GM21717 (cell line): ENCODE measurements at regions not wholly inside any gene's neighbourhood (a gene's known extent, or its start where the extent isn't known, plus 50 kb on each side); places are given as distances from the start of the nearest gene placed in this dataset.
"Not testable (repeated sequence)": the region's sequence is repeated elsewhere in the genome, so short reads cannot be mapped to it uniquely, and the experiment has no call there.

Experiments used
- ATAC-seq: cut with Tn5 transposase; IDR thresholded peaks from one replicate; pipeline ENCODE4 v1.9.1; 2021; ENCODE audit warnings: mild to moderate bottlenecking, moderate library complexity; ENCODE audit not compliant: unreplicated experiment

DNA sequence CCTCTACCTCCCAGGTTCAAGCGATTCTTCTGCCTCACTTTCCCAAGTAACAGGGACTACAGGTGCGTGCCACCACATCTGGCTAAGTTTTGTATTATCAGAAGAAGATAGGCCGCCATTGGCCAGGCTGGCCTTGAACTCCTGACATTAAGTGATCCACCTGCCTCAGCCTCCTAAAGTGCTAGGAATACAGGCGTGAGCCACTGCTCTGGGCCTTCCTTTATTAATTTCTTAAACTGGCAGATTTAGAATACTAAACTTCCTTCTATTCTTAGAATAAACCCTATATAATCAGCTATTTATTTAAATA, 86.6 kb downstream of the HFE start:
- no peak for ATAC-seq

DNA sequence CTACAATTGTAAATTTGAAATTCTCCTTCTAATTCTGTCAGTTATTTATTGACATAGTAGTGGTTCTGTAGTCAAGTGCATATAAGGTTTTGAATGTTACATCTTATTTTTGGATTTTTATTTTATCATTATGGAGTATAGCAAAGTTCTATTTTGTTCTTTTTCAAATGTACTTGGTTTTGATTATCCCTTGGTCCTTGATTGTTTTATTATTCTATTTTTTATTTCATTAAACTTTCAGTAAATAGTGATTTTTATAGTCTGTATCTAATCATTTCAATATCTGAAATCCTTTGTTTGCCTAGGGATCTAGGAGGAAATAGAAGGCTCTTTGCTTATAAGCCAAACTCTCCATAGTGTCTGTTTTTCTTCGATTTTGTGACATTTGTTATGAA, 87.8 kb downstream of the HFE start:
- ATAC-seq, result no peak

- no peak for ATAC-seq
Measured at GRCh38 chr6:26175428-26176181, 88.4 kb downstream of the HFE start.

GRCh38 chr6:26179675-26180074, 92.4 kb downstream of the HFE start:
- ATAC-seq, result no peak

GRCh38 chr6:26180346-26180745, 93.1 kb downstream of the HFE start:
- no peak for ATAC-seq

DNA sequence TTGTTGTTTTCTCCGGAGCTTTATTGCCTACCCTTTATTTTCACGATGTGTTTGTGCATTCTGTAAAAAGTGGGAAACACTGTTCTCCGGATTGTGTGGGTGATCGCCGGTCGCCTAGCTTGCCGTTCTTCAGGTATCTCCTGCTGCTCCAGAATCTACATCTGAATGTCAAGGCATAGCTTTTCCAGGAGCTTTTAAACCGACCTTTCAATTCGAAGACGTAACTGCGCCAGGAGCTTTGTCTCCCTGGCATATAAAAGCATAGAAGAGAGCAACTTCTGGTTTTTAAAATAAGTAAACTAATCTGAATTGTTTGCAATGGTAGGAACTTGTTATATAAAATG, 96.0 kb downstream of the HFE start:
- no peak for ATAC-seq

GRCh38 chr6:26183581-26184366, 96.5 kb downstream of the HFE start:
- ATAC-seq, result peak; percentile 48

DNA sequence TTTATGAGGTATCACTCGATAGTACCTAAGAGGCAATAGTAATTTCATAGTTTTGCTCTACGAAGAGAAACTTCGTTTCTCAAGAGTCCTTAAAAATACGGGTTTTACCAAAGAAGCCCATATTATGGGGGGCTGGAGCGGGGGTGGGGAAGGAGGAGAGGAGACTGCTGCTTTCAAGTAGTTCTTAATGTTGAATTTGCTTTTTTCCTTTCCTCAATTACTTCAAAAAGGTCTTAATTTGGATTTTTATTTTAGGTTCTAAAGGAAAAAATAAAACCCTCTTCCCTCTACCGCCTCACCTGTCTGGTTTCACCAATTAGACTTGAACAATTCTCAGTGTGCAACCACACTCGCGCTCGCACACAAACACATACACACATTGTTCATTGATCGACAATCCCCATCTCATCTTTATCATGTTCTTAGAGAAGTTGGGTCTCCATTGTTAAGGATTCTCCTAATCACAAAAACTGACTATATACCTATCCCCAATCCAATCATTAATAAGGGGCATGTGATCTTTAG, 97.2 kb downstream of the HFE start:
- ATAC-seq, result no peak

DNA sequence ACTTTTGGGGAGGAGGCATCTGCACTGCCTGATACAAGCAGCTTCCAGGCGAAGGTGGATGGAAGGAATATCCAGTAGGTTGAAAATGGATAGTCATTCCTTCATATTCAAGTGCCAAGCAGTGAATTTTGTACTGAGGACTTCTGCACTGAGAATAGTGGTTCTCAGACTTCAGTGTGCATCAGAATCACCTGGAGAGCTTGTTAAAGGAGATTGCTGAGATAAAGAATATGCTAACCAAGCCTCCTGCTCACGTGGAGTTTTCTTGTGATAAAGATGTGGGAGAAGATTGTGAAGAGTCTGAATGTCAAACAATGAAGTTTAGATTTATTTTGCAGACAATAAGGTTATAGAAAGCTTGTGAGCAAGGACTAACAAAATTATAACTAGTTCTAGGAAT, 97.8 kb downstream of the HFE start:
- ATAC-seq, result no peak

DNA sequence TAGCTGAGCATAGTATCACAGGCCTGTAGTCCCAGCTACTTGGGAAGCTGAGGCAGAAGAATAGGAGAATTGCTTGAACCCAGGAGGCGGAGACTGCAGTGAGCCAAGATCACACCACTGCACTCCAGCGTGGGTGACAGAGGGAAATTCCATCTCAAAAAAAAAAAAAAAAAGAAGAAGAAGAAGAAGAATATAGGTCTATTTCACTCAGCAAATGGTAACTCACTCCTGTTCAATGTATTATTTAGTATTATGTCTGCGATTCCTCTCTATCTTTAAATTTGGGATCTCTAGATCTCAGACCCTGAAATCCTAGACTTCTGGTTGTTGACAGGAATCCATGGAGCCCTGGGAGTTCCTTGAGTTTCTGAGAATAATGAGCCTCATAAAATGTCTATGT, 98.6 kb downstream of the HFE start:
- ATAC-seq, result no peak

DNA sequence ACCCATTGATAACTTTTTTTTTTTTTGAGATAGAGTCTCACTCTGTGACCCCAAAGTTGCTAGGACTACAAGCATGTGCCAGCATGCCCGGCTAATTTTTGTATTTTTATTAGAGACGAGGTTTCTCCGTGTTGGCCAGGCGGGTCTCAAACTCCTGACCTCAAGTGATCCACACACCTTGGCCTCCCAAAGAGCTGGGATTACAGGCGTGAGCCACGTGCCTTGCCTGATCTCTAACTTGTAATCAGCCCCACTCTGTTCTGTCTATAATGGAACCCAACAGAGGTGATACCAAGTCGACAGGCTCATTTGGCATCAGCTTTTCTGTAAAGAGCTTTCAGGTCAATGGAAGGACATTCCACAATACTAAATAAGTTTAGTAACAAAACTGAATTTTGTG, 99.4 kb downstream of the HFE start:
- ATAC-seq, result no peak

GRCh38 chr6:26187292-26187691, 100.1 kb downstream of the HFE start:
- no peak for ATAC-seq

- peak; percentile 30 for ATAC-seq
Measured at GRCh38 chr6:26187981-26188635, 100.9 kb downstream of the HFE start.

GRCh38 chr6:26191512-26191911, 104.3 kb downstream of the HFE start:
- not testable (repeated sequence) for ATAC-seq

GRCh38 chr6:26193467-26194328, 106.5 kb downstream of the HFE start:
- no peak for ATAC-seq

GRCh38 chr6:26194329-26194701, 107.1 kb downstream of the HFE start:
- no peak for ATAC-seq

DNA sequence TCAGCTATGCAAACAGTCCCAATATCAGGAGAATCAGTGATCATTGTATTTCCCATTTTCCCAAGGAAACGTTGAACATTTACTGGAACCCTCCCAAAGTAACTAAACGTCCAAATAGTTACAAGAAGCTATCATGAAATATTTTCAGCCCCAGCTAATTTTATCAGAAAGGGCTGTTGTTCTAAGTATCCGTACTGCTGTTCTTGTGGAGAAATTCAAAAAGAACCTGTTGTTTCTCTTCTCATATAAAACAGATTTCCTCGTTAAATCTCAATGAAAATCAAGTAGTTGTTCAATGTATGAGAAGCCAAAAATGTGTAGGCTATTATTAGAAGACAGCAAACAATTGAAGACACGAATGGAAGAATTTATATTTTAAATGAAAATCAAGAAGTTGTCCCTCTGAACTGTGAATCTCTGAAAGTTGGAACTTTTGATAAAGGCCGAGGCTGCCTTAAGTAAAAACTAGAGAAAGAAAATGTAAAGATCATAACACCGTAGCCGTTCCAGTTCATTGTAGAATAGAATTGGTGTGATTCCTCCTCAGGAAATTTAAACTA, 107.7 kb downstream of the HFE start:
- no peak for ATAC-seq

DNA sequence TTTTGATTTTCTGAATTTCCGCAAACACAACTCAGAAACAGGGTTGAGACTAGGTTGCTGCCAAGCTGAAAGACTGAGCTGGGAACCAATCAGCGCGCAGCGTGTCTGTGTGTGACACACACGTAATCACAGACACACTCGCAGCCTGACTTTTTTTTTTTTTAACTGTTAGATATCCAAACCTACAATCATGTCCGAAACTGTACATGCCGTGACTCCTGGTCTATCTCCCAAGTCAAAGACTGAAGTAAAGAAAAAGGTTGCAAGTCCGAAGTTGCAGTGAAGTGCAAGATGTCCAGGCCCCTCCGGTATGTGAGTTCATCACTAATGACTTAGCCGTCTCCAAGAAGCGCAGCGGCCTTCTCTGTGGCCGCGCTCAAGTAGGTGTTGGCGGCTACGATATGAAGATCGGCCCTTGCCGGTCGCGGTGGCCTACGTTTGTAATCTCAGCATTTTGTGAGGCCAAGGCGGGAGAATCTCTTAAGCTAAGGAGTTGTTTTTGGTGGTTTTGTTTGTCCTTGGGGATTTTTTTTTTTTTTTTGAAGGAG, 108.2 kb downstream of the HFE start:
- ATAC-seq, result no peak

GRCh38 chr6:26195924-26196845, 109.0 kb downstream of the HFE start:
- no peak for ATAC-seq
